ENCODE measurements at regions not wholly inside any gene's neighbourhood (a gene's known extent, or its start where the extent isn't known, plus 50 kb on each side); places are given as distances from the start of the nearest gene placed in this dataset.

- no peak for DNase-seq (ENCODE audit: low read depth)
These were observed 86.5 kb downstream of the ACKR3 start for GRCh38 chr2:236656166-236656565.

- no peak for DNase-seq (ENCODE audit: low read depth)
These were observed 87.1 kb downstream of the ACKR3 start for GRCh38 chr2:236656721-236657120.

GRCh38 chr2:236657215-236657614, 87.6 kb downstream of the ACKR3 start:
- DNase-seq (ENCODE audit: low read depth), result no peak

GRCh38 chr2:236657801-236658200, 88.2 kb downstream of the ACKR3 start:
- DNase-seq (ENCODE audit: low read depth), result peak; percentile 54

GRCh38 chr2:236658974-236659757, 89.5 kb downstream of the ACKR3 start:
- no peak for DNase-seq (ENCODE audit: low read depth)

GRCh38 chr2:236659758-236660150, 90.1 kb downstream of the ACKR3 start:
- peak; percentile 44 for DNase-seq (ENCODE audit: low read depth)

- DNase-seq (ENCODE audit: low read depth), result peak; percentile 63
These were observed 91.6 kb downstream of the ACKR3 start for GRCh38 chr2:236661061-236661761.

- peak; percentile 22 for DNase-seq (ENCODE audit: low read depth)
These were observed 92.1 kb downstream of the ACKR3 start for GRCh38 chr2:236661762-236662110.

- peak; percentile 56 for DNase-seq (ENCODE audit: low read depth)
These were observed 92.9 kb downstream of the ACKR3 start for GRCh38 chr2:236662231-236663185.

- DNase-seq (ENCODE audit: low read depth), result peak; percentile 84
These were observed 93.9 kb downstream of the ACKR3 start for GRCh38 chr2:236663287-236664101.

- no peak for DNase-seq (ENCODE audit: low read depth)
These were observed 94.5 kb downstream of the ACKR3 start for GRCh38 chr2:236664136-236664535.

- no peak for DNase-seq (ENCODE audit: low read depth)
These were observed 95.5 kb downstream of the ACKR3 start for GRCh38 chr2:236665101-236665500.

- DNase-seq (ENCODE audit: low read depth), result no peak
These were observed 96.0 kb downstream of the ACKR3 start for GRCh38 chr2:236665572-236666118.

- no peak for DNase-seq (ENCODE audit: low read depth)
These were observed 97.1 kb downstream of the ACKR3 start for GRCh38 chr2:236666646-236667204.

- DNase-seq (ENCODE audit: low read depth), result no peak
These were observed 97.9 kb downstream of the ACKR3 start for GRCh38 chr2:236667526-236667925.

- DNase-seq (ENCODE audit: low read depth), result no peak
These were observed 98.9 kb downstream of the ACKR3 start for GRCh38 chr2:236668531-236668969.

GRCh38 chr2:236670235-236670620, 100.6 kb downstream of the ACKR3 start:
- no peak for DNase-seq (ENCODE audit: low read depth)

- DNase-seq (ENCODE audit: low read depth), result no peak
These were observed 102.4 kb downstream of the ACKR3 start for GRCh38 chr2:236671896-236672562.

- DNase-seq (ENCODE audit: low read depth), result no peak
These were observed 103.0 kb downstream of the ACKR3 start for GRCh38 chr2:236672606-236673005.

GRCh38 chr2:236673126-236673822, 103.6 kb downstream of the ACKR3 start:
- no peak for DNase-seq (ENCODE audit: low read depth)

Measured in EH (cell line).